GM18505 (cell line): ENCODE measurements at regions not wholly inside any gene's neighbourhood (a gene's known extent, or its start where the extent isn't known, plus 50 kb on each side); places are given as distances from the start of the nearest gene placed in this dataset.

ENCODE experiments used
- ATAC-seq: cut with Tn5 transposase; IDR thresholded peaks from one replicate; pipeline ENCODE4 v1.9.1; 2021; ENCODE audit not compliant: unreplicated experiment
- POLR2A ChIP-seq: IDR thresholded peaks from 4 replicates; pipeline ENCODE4 v1.6.1; 2011; ENCODE audit warnings: borderline replicate concordance; ENCODE audit not compliant: insufficient read depth, insufficient read length; ENCODE audit errors: extremely low read depth

GRCh38 chr14:100476012-100476822 is 111.0 kb downstream of the BEGAIN start:
- no peak for ATAC-seq
- TF ChIP-seq POLR2A: no peak

DNA sequence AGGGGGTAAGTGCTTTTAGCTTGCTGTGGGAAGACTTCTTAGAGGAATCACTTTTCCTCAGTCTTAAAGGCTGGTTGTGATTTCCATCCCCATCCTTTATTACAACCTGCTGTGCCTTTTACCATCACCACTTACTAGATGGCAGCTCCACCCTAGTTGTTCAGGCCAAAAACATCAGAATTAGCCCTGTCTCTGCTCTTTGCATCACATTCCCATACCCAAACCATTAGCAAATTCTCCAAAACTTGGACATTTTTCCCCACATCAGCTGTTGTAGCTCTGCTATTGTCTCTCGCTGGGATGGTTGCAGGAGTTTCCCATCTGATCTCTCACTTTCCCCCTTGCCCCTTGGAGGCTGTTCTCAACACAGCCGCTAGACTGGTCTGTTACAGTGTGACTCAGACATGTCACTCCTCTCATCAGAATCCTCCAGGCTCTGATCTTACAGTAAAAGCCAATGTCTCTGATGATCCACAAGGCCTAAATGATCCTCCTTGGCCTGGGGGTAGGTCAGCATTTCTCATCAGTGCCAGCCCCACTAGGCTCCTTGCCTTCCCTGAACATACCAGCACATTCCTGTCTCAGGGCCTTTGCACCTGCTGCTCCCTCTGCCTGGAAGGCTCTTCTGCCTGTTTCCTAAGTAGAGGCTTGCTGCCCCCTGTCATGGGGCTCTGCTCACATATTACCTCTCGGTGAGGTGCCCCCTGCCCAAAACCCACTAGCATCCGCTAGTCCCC is 102.5 kb downstream of the BEGAIN start:
- ATAC-seq: no peak
- no peak for TF ChIP-seq POLR2A

DNA sequence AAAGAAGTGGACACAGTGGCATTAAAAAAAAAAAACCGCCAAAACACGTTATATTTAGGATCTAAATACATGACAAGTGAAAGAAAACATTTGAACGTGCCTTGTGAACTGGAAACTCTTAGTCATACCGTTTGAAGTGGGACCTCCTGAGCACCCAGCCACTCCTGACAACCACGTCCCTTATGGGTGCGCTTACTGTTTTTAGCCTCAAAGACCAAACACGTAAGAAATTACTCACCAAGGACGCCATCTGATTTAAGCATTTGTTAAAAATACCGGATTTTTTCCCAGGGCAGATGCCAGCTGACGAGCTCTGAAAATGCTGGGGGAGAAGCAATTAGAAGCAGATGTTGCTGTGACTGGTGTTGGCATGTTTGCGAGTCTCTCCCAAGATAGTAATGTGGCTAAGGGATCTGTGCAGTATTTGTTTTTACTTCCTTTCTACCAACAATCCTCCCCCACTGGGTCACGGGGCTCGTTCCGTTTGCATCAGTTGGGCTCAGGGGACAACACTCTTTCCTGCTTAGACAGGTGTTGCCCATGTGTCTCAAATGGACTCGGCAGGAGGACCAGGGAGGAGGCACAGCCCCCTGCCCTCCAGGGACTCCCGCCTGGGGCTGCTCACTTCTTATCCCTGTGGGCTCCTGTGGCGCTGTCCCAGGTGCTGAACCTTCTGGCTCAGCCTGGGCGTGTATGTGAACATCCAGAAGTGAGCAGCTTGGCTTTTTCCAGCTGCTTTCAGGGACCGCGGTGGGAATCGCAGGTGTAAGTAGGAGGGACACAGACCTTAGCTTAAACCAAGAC is 101.0 kb downstream of the BEGAIN start:
- ATAC-seq: peak; percentile 61
- TF ChIP-seq POLR2A: no peak
